A673 (cell line): ENCODE measurements at regions not wholly inside any gene's neighbourhood (a gene's known extent, or its start where the extent isn't known, plus 50 kb on each side); places are given as distances from the start of the nearest gene placed in this dataset.

Experiments used
- BruUV-seq: library from RNA; stranded (reverse); fragments of 400-500 nt; replicated peaks from 2 replicates; lab custom pipeline; 2021; lab: Mats Ljungman, UMichigan
- CTCF ChIA-PET: fragments of 300-600 bp; sonication (Branson Sonifier 250); formaldehyde crosslinking; loops from one replicate; lab custom pipeline; 2022; ENCODE audit warnings: antibody characterized with exemption; lab: Charles Lee
- POLR2A ChIA-PET: fragments of 300-600 bp; sonication (Branson Sonifier 250); formaldehyde crosslinking; loops from one replicate; lab custom pipeline; 2022; ENCODE audit warnings: antibody characterized with exemption; ENCODE audit not compliant: low non-redundant PET; lab: Charles Lee
- DNase-seq: peaks from one replicate; pipeline ENCODE4 v3.0.0-alpha.2; 2015; ENCODE audit warnings: low spot score
- H3K27ac ChIP-seq: fragments of 200-600 bp; sonication (generic); 2 replicates; pipeline ENCODE4 v1.5.1; 2016; ENCODE audit warnings: mixed run types, low read depth, mild to moderate bottlenecking, mixed read lengths, antibody characterized with exemption, low read length; ENCODE audit not compliant: poor library complexity, severe bottlenecking
- H3K27me3 ChIP-seq: fragments of 200-600 bp; sonication (generic); replicated peaks from 2 replicates; pipeline ENCODE4 v1.6.1; 2017; ENCODE audit warnings: mixed run types, low read depth, mild to moderate bottlenecking, mixed read lengths, antibody characterized with exemption, low read length; ENCODE audit not compliant: insufficient read depth, poor library complexity
- H3K36me3 ChIP-seq: fragments of 200-600 bp; sonication (generic); 2 replicates; pipeline ENCODE4 v1.6.1; 2016; ENCODE audit warnings: mixed run types, mild to moderate bottlenecking, mixed read lengths, antibody characterized with exemption, low read length; ENCODE audit not compliant: insufficient read depth, poor library complexity, severe bottlenecking
- H3K4me1 ChIP-seq: fragments of 200-600 bp; sonication (generic); 2 replicates; pipeline ENCODE4 v1.6.1; 2017; ENCODE audit warnings: mixed run types, mild to moderate bottlenecking, mixed read lengths, antibody characterized with exemption, low read length; ENCODE audit not compliant: insufficient read depth, poor library complexity, severe bottlenecking
- H3K4me3 ChIP-seq: fragments of 200-600 bp; sonication (generic); 2 replicates; pipeline ENCODE4 v1.5.1; 2016; ENCODE audit warnings: low read depth, mixed run types, mild to moderate bottlenecking, mixed read lengths, low read length; ENCODE audit not compliant: poor library complexity, severe bottlenecking
- H3K9me3 ChIP-seq: fragments of 200-600 bp; sonication (generic); 2 replicates; pipeline ENCODE4 v1.6.1; 2016; ENCODE audit warnings: mixed run types, low read depth, mild to moderate bottlenecking, mixed read lengths, antibody characterized with exemption, low read length; ENCODE audit not compliant: poor library complexity, severe bottlenecking
- CTCF ChIP-seq: fragments of 300-800, 200-600 bp; sonication (generic); conservative IDR thresholded peaks from 2 replicates; pipeline ENCODE4 v1.5.1; 2017; ENCODE audit warnings: low read depth, mild to moderate bottlenecking, antibody characterized with exemption, low read length, moderate library complexity, mixed read lengths
- EZH2 ChIP-seq: fragments of 200-600 bp; sonication (generic); IDR thresholded peaks from 2 replicates; pipeline ENCODE4 v1.6.1; 2017; ENCODE audit warnings: borderline replicate concordance, low read depth, mild to moderate bottlenecking, mixed read lengths, antibody characterized with exemption, low read length; ENCODE audit not compliant: poor library complexity, severe bottlenecking
- intact Hi-C: fragments of 100-400 bp; cut with micrococcal nuclease; formaldehyde crosslinking; loops from one replicate; pipeline ENCODE4 v1.10.0; 2022; ENCODE audit not compliant: unreplicated experiment

GRCh38 chr2:66919286-66919685 lies 477.8 kb upstream of the ETAA1 start:
- intact Hi-C loops, result no loop called here
- BruUV-seq, result no TSS peak

GRCh38 chr2:66920415-66920814 lies 476.7 kb upstream of the ETAA1 start:
- Histone ChIP-seq H3K4me3 (no peak overlapping the region), H3K4me1 (no peaks in the 10 kb centered on the region), H3K36me3 (no peaks in the 10 kb centered on the region), H3K27me3 (no peaks in the 10 kb centered on the region), H3K27ac (no peak overlapping the region), H3K9me3 (no peaks in the 10 kb centered on the region)
- POLR2A ChIA-PET, result no interaction called here
- CTCF ChIA-PET, result no interaction called here
- BruUV-seq, result no TSS peak
- no peak for TF ChIP-seq CTCF
- intact Hi-C loops, result no loop called here
- no peak for DNase-seq

More at GRCh38 chr2:66919286-66919685, 477.8 kb upstream of the ETAA1 start:
- no peaks in the 10 kb centered on the region for H3K4me1 ChIP-seq
- H3K27ac ChIP-seq, result no peak overlapping the region
- CTCF ChIA-PET, result no interaction called here
- POLR2A ChIA-PET, result no interaction called here
- no peaks in the 10 kb centered on the region for H3K27me3 ChIP-seq
- peak; percentile 54 for DNase-seq
- no peaks in the 10 kb centered on the region for H3K9me3 ChIP-seq
- H3K36me3 ChIP-seq, result no peaks in the 10 kb centered on the region
- H3K4me3 ChIP-seq, result no peak overlapping the region
- peak; percentile 47 for TF ChIP-seq CTCF
- TF ChIP-seq EZH2, result no peak

GRCh38 chr2:66925128-66925527 lies 472.0 kb upstream of the ETAA1 start:
- CTCF ChIA-PET, result no interaction called here
- BruUV-seq, result no TSS peak
- TF ChIP-seq EZH2, result no peak
- no peak for TF ChIP-seq CTCF
- H3K4me3 ChIP-seq, result no peak overlapping the region
- DNase-seq, result no peak
- no peak overlapping the region for H3K27ac ChIP-seq
- intact Hi-C loops, result no loop called here
- no peaks in the 10 kb centered on the region for H3K27me3 ChIP-seq
- H3K4me1 ChIP-seq, result peaks cover 5% of the 10 kb centered on the region
- POLR2A ChIA-PET, result no interaction called here
- no peaks in the 10 kb centered on the region for H3K9me3 ChIP-seq
- no peaks in the 10 kb centered on the region for H3K36me3 ChIP-seq
